GM19351 (cell line): ENCODE measurements at regions not wholly inside any gene's neighbourhood (a gene's known extent, or its start where the extent isn't known, plus 50 kb on each side); places are given as distances from the start of the nearest gene placed in this dataset.
"Not testable (repeated sequence)": the region's sequence is repeated elsewhere in the genome, so short reads cannot be mapped to it uniquely, and the experiment has no call there.

Source experiments
- ATAC-seq: cut with Tn5 transposase; IDR thresholded peaks from one replicate; pipeline ENCODE4 v1.9.1; 2021; ENCODE audit warnings: mild to moderate bottlenecking, moderate library complexity; ENCODE audit not compliant: unreplicated experiment

DNA sequence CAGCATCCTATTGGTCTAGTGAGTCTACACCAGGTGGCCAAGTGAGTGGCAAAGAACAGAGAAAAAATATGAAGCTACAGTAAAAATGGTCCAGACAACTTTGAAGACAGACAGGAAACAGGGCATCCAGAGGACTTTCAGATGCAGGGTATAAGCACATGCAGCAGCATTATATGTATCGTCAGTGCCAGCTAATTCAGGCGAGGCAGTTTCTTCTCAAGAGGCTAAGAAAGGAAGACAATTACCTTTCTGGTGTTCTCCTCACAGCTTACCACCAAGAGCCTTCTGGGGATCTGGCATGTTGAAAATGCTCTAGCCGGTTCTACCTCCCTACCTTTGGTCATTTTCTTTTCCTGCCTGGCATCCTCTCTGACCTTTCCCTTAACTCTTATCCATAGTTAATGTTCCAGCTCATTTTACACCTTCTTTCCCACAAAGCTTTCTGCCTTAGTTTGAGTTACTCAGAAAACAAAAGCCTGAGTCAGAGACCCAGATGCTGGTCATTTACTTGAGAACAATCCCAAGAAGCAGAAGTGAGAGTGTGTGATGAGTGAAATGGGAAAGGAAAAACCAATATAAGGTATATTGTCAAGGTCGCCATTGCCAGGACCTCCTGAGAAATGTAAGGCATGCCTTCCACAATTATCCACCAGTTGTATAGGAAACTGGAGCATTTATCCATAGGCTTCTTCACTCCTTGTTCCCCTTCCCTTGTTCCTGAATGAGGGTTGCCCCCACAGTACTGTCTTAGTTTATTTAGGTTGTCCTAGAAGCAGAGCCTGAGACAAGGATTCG, 444.1 kb downstream of the PLPP3 start:
- peak; percentile 73 for ATAC-seq

DNA sequence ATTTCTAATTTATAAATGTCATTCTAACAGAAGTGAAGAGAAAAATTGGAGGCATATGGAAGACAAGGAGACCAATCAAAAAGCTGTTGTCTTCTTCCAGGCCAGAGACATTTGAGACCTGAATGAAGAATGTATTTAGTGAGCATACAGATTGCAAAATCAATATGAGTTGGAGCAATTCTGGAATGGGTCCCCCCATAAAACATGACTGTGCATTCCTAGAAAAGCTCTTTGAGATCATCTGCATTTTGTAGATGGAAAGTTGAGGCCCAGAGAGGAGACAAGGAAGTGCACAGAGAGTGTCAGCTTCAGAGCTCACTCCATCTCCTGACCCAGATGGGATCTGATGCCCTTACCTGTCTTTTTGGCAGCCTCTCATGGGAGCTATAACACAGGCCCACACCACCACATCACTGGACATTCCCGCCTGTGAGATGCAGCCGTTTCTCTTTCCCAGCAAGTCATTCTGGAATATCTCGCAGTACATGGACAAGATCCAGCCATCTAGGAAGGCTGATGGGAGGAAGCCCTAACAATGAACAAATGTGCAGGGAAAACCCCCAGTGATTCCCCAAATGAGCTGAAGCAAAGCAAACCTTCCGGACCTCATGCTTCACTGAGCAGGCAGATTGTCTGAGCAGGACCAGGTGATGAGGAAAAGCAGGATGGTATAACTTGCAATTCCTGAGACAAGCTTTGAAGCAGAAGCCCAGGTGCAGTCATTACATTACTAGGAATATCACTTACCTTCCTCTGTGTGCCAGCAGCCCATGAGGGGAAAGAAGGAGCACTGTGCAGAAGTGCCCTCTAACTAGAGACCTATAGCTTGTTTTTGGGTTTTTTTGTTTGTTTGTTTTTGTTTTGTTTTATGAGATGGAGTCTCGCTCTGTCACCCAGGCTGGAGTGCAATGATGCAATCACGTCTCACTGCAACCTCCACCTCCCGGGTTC, 445.6 kb downstream of the PLPP3 start:
- peak; percentile 43 for ATAC-seq

DNA sequence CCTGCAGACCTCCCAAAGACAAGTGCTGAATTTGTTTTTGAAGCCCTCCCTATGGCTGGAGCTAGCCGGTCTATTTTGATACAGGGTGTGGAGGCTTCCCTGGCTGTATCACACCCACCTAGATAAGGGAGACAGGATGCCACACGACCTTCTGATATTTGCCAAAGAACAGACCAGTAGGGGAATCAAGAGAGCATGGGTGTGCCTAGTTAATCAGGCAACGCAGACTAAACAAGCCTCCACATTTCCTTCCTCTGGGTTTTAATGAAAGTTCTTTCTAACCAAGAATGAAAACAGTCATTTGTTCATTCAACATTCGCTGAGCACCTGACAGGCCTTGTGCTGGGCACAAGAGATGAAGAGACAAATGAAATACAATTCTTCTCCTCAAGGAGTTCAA, 446.8 kb downstream of the PLPP3 start:
- no peak for ATAC-seq

GRCh38 chr1:56129837-56130236, 449.5 kb downstream of the PLPP3 start:
- no peak for ATAC-seq

DNA sequence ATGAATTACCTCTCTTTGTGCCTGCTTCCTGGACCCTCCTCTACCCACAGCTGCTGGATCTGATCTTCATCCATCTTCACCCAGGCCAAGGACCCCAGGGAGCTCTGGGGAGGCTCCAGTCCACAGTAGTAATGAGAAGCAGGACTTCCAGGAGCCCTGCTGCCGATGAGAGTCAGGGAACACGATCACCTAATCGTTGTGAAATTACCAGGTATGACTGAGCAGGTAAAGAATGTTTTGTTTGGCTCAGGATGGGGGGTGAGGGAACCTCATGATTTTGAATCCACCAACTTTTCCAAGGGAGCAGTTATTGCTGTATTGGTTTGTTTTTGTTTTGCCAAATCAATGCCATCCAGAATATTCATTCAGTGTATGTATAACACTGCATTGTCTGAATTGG, 454.0 kb downstream of the PLPP3 start:
- no peak for ATAC-seq

DNA sequence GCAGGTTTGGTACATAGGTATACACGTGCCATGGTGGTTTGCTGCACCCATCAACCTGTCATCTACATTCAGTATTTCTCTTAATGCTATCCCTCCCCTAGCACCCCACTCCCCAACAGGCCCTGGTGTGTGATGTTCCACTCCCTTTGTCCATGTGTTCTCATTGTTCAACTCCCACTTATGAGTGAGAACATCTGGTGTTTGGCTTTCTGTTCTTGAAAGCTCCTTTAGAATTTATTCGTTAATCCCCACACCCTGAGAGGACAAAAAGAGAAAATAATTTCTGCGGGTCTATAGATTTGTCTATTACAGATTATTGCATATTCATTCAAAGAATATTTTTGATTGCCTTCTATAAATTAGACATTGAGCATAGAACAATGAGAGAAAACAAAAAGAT, 455.5 kb downstream of the PLPP3 start:
- ATAC-seq: no peak

- ATAC-seq: no peak
Observed at GRCh38 chr1:56123421-56123820, 455.9 kb downstream of the PLPP3 start.

DNA sequence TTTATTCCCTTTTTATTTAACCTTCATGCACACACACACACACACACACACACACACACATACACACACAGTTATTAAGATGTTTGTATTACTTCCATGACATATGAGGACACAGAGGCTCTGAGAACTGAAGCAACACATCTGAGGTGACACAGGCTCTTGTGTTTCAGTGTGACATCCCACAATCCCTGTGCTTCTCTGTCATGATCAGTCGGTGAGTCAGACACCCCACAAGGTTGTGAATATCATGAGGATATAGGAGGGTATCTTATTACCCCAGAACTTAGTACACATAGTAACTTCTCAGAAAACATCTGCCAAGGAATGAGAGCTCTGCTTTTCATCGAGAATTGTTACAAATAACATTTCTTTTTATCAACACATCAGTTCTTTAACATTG, 459.3 kb downstream of the PLPP3 start:
- ATAC-seq: no peak

DNA sequence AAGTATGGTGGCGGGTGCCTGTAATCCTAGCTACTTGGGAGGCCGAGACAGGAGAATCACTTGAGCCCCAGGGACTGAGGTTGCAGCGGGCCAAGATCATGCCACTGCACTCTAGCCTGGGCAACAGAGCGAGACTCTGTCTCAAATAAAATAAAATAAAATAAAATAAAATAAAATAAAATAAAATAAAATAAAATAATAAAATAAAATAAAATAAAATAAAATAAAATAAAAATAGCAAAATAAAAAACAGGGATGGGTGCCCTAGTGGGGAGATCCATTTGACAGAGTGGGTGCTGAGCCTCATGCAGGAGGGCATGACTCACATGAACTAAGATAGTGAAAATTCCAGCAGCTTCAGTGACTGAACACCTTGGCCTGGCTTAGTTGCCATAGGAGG, 460.7 kb downstream of the PLPP3 start:
- ATAC-seq: not testable (repeated sequence)

DNA sequence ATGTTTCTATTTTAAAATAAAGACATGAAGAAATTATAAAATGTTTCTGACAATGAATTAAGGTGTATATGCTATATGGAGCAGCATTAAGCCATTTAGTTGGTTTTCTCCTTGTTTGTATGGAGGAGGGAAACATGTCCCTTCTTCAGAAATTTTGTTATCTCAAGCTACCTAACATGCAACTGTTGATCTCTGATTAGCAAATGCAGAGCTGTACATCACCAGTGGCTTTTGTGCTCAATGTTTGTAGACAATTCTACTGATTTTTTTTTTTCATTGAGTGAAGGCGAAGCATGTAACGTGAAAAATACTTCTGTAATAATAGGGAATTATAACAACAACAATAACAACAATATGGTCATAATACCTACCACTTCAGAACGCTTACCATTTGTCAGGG, 463.7 kb downstream of the PLPP3 start:
- no peak for ATAC-seq

DNA sequence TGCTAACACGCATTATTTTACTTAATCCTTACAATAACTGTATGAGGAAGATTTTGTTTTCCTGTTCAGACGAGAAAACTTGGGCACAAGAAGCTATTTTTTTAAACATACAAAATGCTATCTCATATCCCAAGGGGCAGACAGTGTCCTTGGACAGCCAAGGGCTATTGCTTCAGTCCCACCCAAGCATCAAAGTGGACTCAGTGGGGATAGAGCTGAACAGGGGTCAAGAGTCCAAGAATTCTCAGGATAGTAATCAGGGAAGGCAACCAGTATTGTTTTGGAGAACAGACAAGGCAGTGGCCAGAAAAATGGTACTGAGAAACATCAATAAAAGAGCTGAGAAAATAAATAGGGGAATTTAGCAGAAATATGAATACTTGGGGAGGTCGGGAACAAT, 465.7 kb downstream of the PLPP3 start:
- no peak for ATAC-seq

- no peak for ATAC-seq
Observed at GRCh38 chr1:56107275-56107638, 472.1 kb downstream of the PLPP3 start.

DNA sequence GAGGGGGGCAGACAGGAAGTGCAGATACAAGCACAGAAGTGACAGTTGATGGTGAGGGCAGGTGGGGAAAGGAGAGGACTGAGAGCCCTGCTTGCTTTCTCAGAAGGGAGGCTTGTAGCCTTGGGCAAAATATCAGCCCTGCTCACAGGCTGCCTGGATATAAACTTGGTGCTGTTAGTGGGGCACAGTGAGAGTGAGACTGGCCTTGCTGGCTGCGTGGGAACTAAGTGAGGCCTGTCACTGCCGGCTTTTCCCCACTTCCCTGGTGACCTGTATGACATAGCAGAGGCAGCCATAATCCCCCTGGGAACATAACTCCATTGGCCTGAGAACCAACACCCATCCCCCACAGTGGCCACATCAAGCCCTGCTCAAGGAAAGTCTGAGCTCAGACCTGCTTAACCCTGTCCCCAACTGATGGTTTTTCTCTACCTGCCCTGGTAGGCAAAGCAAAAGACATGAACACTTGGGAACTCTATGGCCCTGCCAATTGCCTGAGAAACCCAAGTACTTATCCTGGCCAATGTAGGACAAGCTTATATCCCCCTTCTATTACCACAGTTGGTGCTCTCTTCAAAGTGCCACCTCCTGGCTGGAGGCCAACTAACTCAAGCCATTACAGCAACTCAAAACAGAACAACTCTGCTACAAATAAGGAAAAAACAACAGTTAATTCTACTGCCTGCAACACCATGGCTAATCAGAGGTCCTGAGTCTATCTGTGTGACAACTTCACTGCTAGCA, 472.7 kb downstream of the PLPP3 start:
- ATAC-seq: no peak

DNA sequence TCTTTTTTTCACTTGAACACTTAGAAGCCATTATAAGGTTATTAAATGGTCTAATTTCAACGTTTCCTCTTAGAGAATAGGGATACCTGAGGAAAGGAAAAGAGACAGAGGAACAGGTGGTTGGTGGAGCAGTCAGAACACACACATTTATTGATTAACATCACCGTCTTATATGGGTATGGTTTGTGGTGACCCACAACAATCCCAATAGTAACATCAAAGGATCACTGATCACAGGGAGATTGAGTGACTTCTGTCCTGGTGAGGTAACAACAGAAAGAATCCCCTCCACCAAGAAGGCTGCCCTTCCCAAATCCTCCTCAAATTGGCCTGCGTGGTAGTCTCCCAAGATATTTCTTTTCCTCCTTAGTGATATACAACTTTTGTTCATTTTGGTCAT, 474.0 kb downstream of the PLPP3 start:
- no peak for ATAC-seq

DNA sequence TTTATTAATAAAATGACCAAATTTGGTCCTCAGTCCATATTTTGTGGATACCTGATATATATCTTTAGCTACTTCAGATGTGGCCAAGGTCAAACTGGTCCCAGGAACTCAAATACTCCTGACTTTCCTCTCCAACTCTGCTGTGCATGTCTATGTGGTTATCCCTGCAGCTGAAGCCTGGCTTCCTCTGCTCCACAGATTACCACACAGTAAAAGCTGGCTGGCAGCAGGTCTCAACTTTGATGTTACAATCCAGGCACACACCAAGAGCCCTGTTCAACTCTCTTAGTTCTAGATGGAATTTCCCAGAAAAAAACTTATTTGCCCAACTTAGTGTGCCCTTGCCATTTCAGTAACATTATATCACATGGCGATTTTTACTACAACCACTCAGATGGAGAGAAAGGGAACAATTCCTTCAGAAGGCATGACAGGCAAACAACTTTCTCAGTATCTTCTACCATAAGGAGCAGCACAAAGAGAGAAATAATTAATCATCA, 479.5 kb downstream of the PLPP3 start:
- no peak for ATAC-seq

DNA sequence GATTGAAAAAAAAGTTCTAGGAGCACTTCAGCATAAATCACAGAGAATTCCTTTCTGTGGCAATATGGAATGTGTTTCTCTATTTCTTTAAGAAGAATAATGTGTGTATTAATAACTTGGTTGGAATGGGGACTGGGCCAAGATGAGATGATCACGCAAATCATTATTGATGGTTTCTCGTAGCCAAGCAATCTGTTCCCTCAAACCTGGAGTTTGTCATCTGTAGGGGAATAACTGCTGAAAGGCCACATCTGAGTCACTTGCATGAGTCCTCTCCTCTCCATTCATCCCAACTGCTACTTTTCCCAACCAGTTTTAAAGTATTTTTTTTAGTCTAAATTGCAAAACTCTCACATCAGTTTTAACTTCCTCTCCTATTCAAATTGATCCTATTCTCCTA, 480.4 kb downstream of the PLPP3 start:
- ATAC-seq: no peak

DNA sequence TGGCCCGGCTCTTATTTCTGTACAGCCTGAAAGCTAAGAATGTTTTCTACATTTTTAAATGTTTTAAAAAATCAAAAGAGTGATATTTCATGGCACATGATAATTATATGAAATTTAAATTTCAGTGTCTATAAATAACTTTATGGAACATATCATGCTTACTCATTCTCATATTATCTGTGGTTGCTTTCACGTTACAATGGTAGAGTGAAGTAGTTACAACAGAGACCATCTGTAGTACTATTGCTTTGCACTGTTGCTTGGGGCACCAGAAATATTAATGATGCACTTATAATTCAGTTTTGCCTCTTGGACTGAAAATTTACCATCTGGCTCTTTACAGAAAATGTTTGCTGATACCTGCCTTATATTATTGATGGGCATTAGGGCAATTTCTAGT, 481.6 kb downstream of the PLPP3 start:
- ATAC-seq: peak; percentile 49

DNA sequence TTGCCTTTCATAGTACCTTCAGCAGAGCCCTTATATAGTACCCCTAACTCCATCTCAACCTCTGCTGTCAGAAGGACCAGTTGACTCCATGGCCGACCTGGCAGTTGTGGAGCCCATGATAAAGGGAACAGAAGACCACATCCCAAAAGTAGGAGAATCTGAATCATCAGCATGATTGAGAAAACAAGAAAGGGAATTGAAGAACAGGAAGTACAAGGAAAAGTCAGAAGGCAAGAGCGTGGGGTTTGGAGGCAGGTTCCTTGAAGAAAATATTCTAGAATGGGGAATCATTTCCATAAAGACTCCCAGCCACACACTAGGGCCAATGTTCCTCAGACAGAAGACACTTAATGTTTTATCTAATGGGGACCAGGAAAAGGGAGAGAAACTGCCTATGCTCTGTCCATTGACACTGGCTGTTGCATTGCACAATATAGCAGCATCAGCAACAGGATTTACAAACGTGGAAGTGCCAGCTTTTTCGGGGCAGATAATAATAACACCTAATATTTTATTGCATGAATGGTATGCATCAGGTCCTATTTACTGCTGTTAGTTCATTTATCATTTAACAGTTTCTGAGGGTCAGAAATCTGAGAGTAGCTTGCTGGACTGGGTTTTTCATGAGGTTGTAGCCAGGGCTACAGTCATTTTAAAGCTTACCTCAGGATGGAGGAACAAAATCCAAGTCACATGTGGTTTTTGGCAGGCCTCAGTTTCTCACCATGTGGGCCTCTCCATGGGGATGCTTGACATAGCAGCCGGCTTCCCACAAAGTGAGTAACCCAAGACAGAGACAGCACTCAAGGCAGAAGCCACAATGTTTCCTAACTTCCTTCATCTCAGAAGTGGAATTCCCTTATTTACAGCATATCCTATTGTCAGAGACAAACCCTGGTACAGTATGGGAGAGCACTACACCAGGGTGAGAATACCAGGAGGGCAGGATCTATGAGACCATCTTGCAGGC, 483.4 kb downstream of the PLPP3 start:
- no peak for ATAC-seq

DNA sequence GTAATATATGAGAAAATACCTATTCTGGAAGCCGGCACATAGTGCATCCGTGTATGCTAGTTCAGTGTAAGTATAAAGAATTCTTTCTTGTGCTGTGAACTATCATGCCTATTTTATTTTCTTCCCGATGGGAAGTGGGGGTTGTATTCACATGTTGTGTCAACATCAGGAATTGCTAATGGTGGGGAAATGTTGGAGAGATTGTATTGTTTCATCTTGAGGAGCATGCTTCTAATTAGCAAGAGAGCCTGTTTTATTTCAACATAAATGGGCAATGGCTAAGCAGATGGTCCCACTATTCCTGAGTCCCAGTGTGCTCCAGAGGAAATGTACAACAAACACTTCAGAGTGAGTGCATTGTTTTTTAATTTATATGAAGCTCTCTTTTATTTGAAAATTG, 485.2 kb downstream of the PLPP3 start:
- no peak for ATAC-seq
